GM13976 (cell line): ENCODE measurements at regions not wholly inside any gene's neighbourhood (a gene's known extent, or its start where the extent isn't known, plus 50 kb on each side); places are given as distances from the start of the nearest gene placed in this dataset.

Experiments
- DNase-seq: peaks from one replicate; pipeline ENCODE4 v3.0.0; 2012; ENCODE audit warnings: low spot score
- CTCF ChIP-seq: IDR thresholded peaks from 2 replicates; pipeline ENCODE4 v1.5.1; 2012; ENCODE audit warnings: borderline replicate concordance, mild to moderate bottlenecking; ENCODE audit not compliant: insufficient read depth; ENCODE audit errors: extremely low read depth, missing control alignments, control extremely low read depth
- in situ Hi-C: fragments of 300-500 bp; cut with MboI; formaldehyde crosslinking; loops from one replicate; pipeline ENCODE4 v1.12.0; 2022; ENCODE audit warnings: low sequenced_read_pairs, mixed read lengths, inconsistent platforms; ENCODE audit not compliant: unreplicated experiment

- no peak for DNase-seq
- TF ChIP-seq CTCF = no peak
- in situ Hi-C loops = no loop called here
These were observed 187.3 kb upstream of the LEF1 start for GRCh38 chr4:108355902-108356535.

- no peak for TF ChIP-seq CTCF
- in situ Hi-C loops = no loop called here
- no peak for DNase-seq
These were observed 186.6 kb upstream of the LEF1 start for GRCh38 chr4:108355186-108355901.

GRCh38 chr4:108352664-108353308, 184.1 kb upstream of the LEF1 start:
- DNase-seq = no peak
- in situ Hi-C loops = no loop called here
- TF ChIP-seq CTCF = no peak

GRCh38 chr4:108351791-108352190, 183.1 kb upstream of the LEF1 start:
- in situ Hi-C loops = no loop called here
- no peak for TF ChIP-seq CTCF
- no peak for DNase-seq

GRCh38 chr4:108350332-108350731, 181.6 kb upstream of the LEF1 start:
- in situ Hi-C loops = no loop called here
- no peak for DNase-seq
- TF ChIP-seq CTCF = no peak

- TF ChIP-seq CTCF = no peak
- in situ Hi-C loops = no loop called here
- no peak for DNase-seq
These were observed 178.1 kb upstream of the LEF1 start for GRCh38 chr4:108346818-108347210.
